Activated CD4-positive, alpha-beta T cell treated with anti-CD3 and anti-CD28 coated beads, Interleukin-2, Interleukin-4, amounts not matched to agents 100 ng/mL and 50 ng/mL, durations not matched to agents 16 hours and 8 hours (primary cell): ENCODE measurements at regions not wholly inside any gene's neighbourhood (a gene's known extent, or its start where the extent isn't known, plus 50 kb on each side); places are given as distances from the start of the nearest gene placed in this dataset.
A peak's percentile ranks its signal among the peaks of the same experiment; 100 is the strongest.

ENCODE experiments used
- DNase-seq: peaks from one replicate; pipeline ENCODE4 v3.0.0-alpha.2; 2020; ENCODE audit warnings: low spot score

GRCh38 chr20:52783769-52784168 is 188.4 kb upstream of the TSHZ2 start:
- peak; percentile 8 for DNase-seq

DNA sequence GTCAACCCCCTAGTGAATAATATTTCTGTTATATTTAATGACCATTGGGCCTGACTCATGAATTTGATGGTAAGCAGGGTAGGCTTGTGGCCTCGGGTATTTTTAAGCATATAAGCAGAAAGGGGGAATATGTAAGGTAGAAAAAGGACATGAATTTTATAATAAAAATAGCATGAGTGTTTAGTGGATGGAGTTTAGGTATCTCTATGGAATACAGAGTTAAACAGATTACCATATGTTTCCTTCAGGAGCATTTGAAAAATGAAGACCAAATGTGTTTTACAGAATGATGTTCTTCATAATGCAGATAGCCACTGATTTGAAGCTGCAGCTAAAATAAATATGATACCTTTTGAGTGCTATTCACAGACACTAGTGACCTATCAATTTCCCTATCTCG is 191.7 kb upstream of the TSHZ2 start:
- no peak for DNase-seq

DNA sequence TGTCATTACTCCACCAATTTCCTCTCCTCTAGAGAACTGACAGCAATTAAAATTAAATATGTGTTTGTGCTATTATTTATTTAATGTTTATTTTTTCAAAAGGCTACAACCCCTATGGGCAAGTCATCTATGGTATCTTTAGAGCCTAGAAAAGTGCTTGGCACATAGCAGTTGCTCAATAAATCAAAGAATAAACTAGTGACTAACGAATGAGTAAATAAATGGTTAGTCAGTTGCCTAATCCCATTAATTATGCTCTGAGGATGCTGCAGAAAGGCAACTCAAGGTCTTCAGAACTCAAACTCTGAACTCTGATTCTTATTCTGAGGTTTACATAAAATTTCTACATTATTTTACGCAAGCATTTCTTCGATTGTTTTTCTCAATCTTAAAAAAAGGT is 193.0 kb upstream of the TSHZ2 start:
- no peak for DNase-seq

- DNase-seq, result no peak
Measured at GRCh38 chr20:52777171-52777570, 195.0 kb upstream of the TSHZ2 start.

GRCh38 chr20:52775786-52776185 is 196.4 kb upstream of the TSHZ2 start:
- no peak for DNase-seq

GRCh38 chr20:52768694-52769093 is 203.5 kb upstream of the TSHZ2 start:
- no peak for DNase-seq

GRCh38 chr20:52766645-52767435 is 205.3 kb upstream of the TSHZ2 start:
- DNase-seq, result no peak

- DNase-seq, result no peak
Measured at GRCh38 chr20:52763321-52763853, 208.8 kb upstream of the TSHZ2 start.

DNA sequence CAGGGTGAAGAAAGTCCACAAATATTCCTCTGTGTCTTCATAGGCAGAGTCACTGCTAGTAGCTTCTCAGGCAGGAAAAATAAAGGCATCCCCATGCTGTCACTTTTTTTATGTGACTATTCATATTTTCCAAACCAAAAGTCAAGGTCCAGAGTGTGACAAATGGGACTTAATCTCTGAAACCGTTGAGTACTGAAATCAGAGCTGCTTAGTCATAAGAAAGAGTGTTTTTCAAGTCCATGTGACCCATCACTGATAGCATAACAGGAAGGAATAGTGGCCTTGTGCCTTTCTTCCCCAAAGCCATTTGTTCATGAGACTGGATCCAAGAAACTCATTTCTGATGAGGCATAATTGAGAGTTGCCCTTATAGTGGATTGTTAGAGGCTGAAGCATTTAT is 210.3 kb upstream of the TSHZ2 start:
- DNase-seq, result no peak

- no peak for DNase-seq
Measured at GRCh38 chr20:52760791-52761190, 211.4 kb upstream of the TSHZ2 start.

DNA sequence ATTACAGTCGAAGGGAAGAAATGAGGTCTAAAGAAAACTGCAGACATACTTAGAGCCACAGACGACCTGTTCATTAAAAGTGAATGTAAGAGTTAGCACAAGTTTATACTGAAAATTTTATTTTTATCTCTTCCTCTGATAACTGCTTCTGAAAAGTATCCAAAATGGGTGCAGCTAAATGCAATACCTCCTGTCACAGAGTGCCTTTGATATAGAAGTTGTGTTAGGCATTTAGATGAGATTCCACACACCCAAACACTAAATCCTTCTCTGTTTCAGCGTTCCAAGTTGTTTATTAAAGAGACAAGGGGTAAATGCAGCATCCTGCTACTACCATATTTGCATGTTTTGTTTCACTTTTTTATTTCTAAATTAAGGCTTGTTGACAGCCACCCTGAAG is 214.7 kb upstream of the TSHZ2 start:
- DNase-seq, result no peak

DNA sequence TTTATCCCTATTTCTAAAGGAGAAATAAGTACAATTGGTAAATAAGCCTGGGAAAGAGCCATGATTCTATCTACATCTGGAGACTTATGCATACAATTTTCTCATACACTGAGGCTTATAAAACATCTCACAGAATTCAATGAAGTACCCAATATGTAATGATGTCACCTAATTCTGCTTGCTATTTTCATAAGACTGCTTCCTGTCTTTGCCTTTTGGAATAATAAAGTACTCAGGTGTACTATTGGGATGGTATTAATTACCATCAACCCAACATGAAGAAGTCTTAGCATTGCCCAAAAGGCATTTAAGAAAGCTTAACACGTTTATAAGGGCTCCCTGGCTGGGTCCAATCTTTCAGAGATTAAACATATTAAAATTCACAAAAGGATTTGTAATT is 216.4 kb upstream of the TSHZ2 start:
- no peak for DNase-seq

DNA sequence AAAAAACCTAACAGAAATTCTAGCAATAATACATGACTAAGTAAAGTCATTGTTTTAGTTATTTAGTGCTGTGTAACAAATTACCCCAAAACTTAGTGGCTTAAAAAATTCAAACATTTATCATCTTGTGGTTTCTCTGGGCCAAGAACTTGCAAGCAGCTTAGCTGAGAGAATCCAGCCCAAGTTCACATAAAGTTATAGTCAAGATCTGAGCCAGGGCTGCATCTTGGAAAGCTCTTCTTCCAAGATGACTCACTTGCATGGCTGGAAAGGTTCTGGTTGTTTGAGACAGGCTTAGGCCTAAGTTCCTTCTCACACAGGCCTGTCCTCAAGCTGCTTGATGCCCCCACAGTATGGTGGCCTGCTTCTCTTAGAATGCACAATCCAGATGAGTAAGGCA is 217.8 kb upstream of the TSHZ2 start:
- DNase-seq, result no peak

GRCh38 chr20:52752023-52752422 is 220.1 kb upstream of the TSHZ2 start:
- no peak for DNase-seq

GRCh38 chr20:52751571-52751970 is 220.6 kb upstream of the TSHZ2 start:
- no peak for DNase-seq

DNA sequence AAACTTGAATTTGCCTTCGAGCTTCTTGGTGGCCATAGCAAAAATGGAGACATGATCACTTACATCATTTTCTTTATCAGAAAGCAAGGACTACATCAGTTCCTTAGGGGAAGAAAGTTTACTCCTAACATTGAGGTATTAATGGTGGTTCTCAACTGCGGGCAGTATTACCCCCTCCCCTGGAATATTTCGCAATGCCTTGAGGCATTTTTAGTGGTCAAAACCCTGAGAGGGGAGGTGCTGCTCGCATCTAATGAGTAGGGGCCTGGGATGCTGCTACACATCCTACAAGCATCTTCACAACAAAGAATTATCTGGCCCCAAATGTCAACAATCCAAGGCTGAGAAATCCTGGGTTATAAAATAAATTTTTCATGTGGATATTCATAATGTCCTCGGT is 222.2 kb upstream of the TSHZ2 start:
- DNase-seq, result no peak

DNA sequence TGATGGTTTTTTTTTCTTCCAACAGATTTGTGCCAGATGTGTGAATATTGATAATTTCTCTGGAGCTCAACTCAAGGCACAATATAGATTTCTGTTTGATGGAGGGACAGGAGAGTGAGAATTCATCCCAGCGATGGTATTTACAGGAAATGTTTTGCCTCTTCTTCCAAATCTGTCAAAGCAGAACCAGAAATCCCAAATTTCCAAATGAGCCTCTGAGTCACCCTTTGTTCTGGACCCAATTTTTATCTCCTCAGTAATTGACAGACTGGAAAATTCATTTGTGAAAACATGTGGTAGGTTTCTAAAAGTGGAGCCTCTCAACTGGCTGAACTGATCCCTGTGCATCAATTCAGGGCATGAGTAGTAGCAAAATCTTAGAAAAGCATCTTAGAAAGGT is 223.2 kb upstream of the TSHZ2 start:
- DNase-seq, result no peak

GRCh38 chr20:52748285-52748932 is 223.7 kb upstream of the TSHZ2 start:
- DNase-seq, result no peak

- DNase-seq, result no peak
Measured at GRCh38 chr20:52747845-52748284, 224.3 kb upstream of the TSHZ2 start.

DNA sequence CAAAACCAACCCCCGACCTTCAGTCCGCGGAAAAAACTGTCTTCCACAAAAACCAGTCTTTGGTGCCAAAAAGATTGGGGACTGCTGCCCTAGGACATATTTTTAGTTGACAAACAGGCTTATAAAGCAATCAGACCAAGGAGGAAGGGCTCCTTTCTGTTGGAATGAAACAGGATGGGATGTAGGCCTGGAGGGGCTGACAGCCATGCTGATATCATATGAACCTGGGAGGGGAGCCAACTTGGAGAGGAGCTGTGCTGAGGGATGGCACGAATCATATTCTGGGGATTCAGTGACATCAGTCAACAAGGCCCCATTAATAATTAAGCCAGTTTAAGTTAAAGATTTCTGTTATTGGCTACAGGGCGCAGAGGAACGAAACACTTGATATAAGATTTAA is 225.4 kb upstream of the TSHZ2 start:
- no peak for DNase-seq

DNA sequence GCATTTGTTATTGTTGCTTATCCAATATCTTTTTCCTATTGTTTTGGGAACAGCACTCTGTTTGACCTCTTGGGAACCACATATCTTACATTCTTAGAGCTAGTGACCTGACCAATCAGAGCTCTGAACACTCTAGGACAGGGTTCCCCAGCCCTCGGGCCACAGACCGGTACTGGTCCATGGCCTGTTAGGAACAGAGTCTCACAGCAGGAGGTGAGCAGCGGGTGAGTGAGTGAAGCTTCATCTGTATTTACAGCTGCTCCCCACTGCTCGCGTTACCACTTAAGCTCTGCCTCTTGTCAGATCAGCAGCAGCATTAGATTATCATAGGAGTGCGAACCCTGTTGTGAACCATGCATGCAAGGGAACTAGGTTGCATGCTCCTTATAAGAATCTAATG is 226.0 kb upstream of the TSHZ2 start:
- DNase-seq, result no peak

GRCh38 chr20:52744441-52744840 is 227.7 kb upstream of the TSHZ2 start:
- no peak for DNase-seq

DNA sequence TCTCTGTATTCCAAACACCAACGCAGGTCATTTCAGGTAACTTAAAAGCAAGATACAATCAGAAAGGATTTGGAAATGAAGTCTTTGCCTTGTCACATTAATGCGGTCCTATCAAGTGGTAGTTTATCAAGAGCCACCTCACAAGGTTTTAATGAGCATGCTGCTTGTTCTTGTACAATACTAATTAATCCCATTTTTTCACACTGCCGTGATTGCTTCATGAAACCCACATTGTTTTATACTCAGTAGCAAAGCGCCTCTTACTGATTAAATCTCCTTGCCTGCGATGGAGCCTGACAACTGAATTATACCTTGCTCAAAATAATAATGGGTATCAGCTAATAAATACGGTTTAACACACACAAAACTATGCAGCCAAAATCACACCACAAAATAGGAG is 234.1 kb upstream of the TSHZ2 start:
- DNase-seq, result no peak

DNA sequence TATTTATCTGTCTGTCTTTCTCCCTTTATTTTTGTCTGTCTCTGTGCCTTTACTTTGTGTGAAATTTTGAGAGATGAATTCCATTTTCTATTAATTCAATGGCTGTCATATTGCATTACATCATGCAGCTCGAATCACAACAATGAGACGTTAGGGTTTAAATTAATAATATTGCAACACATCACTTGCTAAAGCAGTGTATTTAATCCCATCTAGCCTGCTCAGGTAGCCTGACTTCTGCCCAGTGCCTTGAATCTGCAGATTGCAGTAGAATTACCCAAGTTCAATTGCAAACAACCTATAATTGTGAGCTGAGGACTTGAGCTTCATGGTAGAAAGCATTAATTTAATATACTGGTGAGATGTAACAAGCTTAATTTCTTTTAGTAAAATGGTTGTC is 235.7 kb upstream of the TSHZ2 start:
- DNase-seq, result no peak
